ENCODE measurements at regions not wholly inside any gene's neighbourhood (a gene's known extent, or its start where the extent isn't known, plus 50 kb on each side); places are given as distances from the start of the nearest gene placed in this dataset.
A peak's percentile ranks its signal among the peaks of the same experiment; 100 is the strongest.
"Not testable (repeated sequence)": the region's sequence is repeated elsewhere in the genome, so short reads cannot be mapped to it uniquely, and the experiment has no call there.

DNA sequence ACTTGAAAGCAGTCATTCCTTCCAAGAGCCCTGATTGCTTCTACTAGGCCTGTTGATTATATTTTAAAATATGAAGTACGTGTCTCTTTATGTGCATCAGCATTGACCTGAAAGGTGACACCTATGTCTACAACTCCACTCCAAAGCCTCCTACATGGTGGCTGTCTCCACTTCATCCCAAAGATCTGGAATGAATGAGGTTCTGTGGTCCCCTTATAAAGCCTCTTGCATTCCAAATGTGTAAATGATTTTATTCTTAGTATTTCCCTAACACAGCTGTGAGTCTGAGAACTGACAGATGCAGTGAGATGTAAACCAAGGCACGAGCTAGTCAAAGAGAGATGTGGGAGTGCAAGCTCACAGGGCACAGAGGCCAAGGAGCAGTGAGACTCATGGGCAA, 176.0 kb upstream of the SVIL start:
- no TSS peak for BruUV-seq (replicated peaks)
- Histone ChIP-seq H3K27ac (ENCODE audit: low read length) (peak overlapping the region; percentile 93), H2AFZ (ENCODE audit: low read length) (no peak overlapping the region), H3K79me2 (ENCODE audit: low read length) (no peaks in the 10 kb centered on the region), H3F3A (ENCODE audit: low read length, unreplicated experiment) (peaks cover 5% of the 10 kb centered on the region), H3K27me3 (ENCODE audit: low read length) (no peaks in the 10 kb centered on the region), H3K9me3 (ENCODE audit: low read length) (no peaks in the 10 kb centered on the region), H3K9ac (ENCODE audit: low read length) (peak overlapping the region; percentile 64; the same call in 1 of the 2 replicates), H3K4me3 (ENCODE audit: low read length) (no peak overlapping the region), H3K9me2 (replicated peaks; ENCODE audit: low read length) (no peaks in the 10 kb centered on the region), H3K4me1 (ENCODE audit: insufficient read depth, low read length) (peaks cover 38% of the 10 kb centered on the region), H3K4me2 (ENCODE audit: low read length) (no peak overlapping the region), H4K20me1 (ENCODE audit: low read length) (no peaks in the 10 kb centered on the region), H3K36me3 (ENCODE audit: low read depth, low read length) (no peaks in the 10 kb centered on the region)
- intact Hi-C loops (cut with micrococcal nuclease) = no loop called here
- ChIA-PET POLR2A (ENCODE audit: unreplicated experiment) (no interaction called here), CTCF (no interaction called here)
- TF ChIP-seq, protein P1, sequence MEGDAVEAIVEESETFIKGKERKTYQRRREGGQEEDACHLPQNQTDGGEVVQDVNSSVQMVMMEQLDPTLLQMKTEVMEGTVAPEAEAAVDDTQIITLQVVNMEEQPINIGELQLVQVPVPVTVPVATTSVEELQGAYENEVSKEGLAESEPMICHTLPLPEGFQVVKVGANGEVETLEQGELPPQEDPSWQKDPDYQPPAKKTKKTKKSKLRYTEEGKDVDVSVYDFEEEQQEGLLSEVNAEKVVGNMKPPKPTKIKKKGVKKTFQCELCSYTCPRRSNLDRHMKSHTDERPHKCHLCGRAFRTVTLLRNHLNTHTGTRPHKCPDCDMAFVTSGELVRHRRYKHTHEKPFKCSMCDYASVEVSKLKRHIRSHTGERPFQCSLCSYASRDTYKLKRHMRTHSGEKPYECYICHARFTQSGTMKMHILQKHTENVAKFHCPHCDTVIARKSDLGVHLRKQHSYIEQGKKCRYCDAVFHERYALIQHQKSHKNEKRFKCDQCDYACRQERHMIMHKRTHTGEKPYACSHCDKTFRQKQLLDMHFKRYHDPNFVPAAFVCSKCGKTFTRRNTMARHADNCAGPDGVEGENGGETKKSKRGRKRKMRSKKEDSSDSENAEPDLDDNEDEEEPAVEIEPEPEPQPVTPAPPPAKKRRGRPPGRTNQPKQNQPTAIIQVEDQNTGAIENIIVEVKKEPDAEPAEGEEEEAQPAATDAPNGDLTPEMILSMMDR (conservative IDR thresholded peaks at IDR 0.05; ENCODE audit: low read depth, low read length) = no peak
- ATAC-seq = no peak
- DNase-seq = no peak

DNA sequence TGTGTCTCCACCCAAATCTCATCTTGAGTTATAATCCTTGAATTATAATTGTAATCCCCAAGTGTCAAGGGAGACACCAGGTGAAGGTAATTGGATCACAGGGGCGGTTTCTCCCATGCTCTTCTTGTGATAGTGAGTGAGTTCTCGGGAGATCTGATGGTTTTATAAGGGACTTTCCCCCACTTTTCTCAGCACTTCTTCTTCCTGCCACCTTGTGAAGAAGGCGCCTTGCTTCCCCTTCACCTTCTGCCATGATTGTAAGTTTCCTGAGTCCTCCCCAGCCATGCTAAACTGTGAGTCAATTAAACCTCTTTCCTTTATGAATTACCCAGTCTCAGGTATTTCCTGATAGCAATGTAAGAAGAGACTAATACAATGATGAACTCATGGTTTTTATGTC, 175.5 kb upstream of the SVIL start:
- H2AFZ ChIP-seq (ENCODE audit: low read length); H3K36me3 ChIP-seq (ENCODE audit: low read depth, low read length); H3F3A ChIP-seq (ENCODE audit: low read length, unreplicated experiment); H3K9ac ChIP-seq (ENCODE audit: low read length); BruUV-seq (replicated peaks); H4K20me1 ChIP-seq (ENCODE audit: low read length); H3K4me2 ChIP-seq (ENCODE audit: low read length); intact Hi-C loops (cut with micrococcal nuclease); H3K9me3 ChIP-seq (ENCODE audit: low read length); DNase-seq; POLR2A ChIA-PET (ENCODE audit: unreplicated experiment); H3K27me3 ChIP-seq (ENCODE audit: low read length); H3K9me2 ChIP-seq (replicated peaks; ENCODE audit: low read length); H3K4me3 ChIP-seq (ENCODE audit: low read length); H3K79me2 ChIP-seq (ENCODE audit: low read length); CTCF ChIA-PET; H3K27ac ChIP-seq (ENCODE audit: low read length); ATAC-seq: not testable (repeated sequence)
- peaks cover 44% of the 10 kb centered on the region for H3K4me1 ChIP-seq (ENCODE audit: insufficient read depth, low read length)

DNA sequence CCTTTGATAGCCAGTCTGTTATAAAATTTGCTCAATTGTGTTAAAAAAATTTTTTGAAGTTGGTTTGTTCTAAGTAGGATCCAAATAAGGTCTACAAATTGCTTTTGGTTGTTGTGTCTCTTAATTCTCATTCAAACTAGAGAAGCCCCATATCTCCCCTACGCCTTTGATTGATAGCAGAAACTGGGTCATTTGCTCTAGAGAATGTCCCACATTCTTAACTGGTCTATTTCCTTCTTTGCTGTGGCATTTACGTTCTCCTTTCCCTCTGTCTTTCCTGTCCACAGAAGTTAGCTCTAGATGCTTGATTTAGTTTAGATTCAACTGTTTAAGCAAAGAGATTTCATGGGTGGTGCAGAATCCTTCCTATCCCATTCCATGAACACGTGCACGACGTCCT, 174.6 kb upstream of the SVIL start:
- CTCF ChIA-PET = no interaction called here
- POLR2A ChIA-PET (ENCODE audit: unreplicated experiment) = no interaction called here
- Histone ChIP-seq H4K20me1 (ENCODE audit: low read length) (no peaks in the 10 kb centered on the region), H3K79me2 (ENCODE audit: low read length) (no peaks in the 10 kb centered on the region), H3K36me3 (ENCODE audit: low read depth, low read length) (no peaks in the 10 kb centered on the region), H3K9me3 (ENCODE audit: low read length) (no peaks in the 10 kb centered on the region), H3K4me2 (ENCODE audit: low read length) (no peak overlapping the region), H3K4me1 (ENCODE audit: insufficient read depth, low read length) (peaks cover 53% of the 10 kb centered on the region), H3K4me3 (ENCODE audit: low read length) (no peak overlapping the region), H3F3A (ENCODE audit: low read length, unreplicated experiment) (peaks cover 5% of the 10 kb centered on the region), H3K9ac (ENCODE audit: low read length) (no peak overlapping the region), H3K27ac (ENCODE audit: low read length) (no peak overlapping the region), H2AFZ (ENCODE audit: low read length) (no peak overlapping the region), H3K9me2 (replicated peaks; ENCODE audit: low read length) (no peaks in the 10 kb centered on the region), H3K27me3 (ENCODE audit: low read length) (no peaks in the 10 kb centered on the region)
- no peak for ATAC-seq
- TF ChIP-seq EZH2phosphoT487 (IDR thresholded peaks at IDR 0.05; ENCODE audit: borderline replicate concordance, low read length) (no peak), EZH2 (IDR thresholded peaks at IDR 0.05; ENCODE audit: low read length, unreplicated experiment) (no peak)
- TF ChIP-seq, protein P1 (conservative IDR thresholded peaks at IDR 0.05; ENCODE audit: low read depth, low read length) = no peak
- no TSS peak for BruUV-seq (replicated peaks)
- intact Hi-C loops (cut with micrococcal nuclease) = no loop called here
- no peak for DNase-seq
